Esophagus mucosa (tissue), 1 donor: ENCODE measurements at regions not wholly inside any gene's neighbourhood (a gene's known extent, or its start where the extent isn't known, plus 50 kb on each side); places are given as distances from the start of the nearest gene placed in this dataset.

Source experiments
- ATAC-seq: fragments of 200-7000 bp; cut with Tn5 transposase; one replicate; pipeline ENCODE4 v1.9.1; 2020
- donor health status: DM: yes; HTN: yes; CAD: no.

DNA sequence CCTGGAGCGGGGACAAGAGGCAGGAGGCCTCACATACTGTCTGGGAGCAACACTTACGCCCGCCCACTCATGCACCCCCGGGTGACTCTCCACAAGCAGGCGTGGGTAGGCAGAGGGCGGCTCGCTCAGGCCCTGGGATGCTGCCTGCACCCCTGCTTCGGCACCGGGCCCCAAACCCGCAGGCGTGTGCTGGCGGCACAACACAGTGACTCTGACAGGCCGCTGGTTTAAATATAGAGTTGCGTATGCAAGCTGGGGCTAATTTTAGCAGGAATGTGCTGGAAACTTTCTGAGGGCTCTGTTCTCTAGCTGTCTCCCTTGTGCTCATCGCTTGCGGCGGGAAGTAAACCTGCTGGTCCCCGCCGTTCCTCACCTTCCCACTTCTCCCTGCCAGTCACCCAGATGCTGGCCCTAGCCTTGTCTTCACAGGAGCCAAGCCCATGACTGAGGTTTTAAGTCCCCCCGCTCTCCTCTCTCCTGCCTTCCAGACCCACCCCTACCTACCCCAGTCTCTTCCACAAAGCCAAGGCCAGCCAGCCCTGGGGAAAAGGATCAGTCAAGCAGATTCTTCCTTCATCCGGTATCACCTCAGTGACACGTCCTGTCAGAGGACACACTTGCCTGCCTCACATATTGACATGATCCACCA is 94.5 kb upstream of the FOXP4 start:
- ATAC-seq: no peak

DNA sequence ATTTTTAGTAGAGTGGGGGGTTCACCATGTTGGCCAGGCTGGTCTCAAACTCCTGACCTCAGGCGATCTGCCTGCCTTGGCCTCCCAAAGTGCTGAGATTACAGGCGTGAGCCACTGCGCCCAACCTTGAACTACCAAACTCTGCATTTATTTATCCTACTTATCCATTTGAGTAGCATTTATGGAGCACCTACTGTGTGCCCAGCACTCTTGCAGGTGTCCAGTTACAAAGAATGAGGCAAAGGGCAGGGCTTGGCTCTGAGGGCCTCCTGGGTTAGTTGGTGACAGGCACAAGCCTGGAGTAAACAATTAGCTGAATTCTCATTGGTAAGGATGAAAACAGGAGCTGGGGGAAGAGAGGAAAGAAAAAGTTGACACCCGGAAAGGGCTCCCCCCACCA is 93.4 kb upstream of the FOXP4 start:
- ATAC-seq: no peak

DNA sequence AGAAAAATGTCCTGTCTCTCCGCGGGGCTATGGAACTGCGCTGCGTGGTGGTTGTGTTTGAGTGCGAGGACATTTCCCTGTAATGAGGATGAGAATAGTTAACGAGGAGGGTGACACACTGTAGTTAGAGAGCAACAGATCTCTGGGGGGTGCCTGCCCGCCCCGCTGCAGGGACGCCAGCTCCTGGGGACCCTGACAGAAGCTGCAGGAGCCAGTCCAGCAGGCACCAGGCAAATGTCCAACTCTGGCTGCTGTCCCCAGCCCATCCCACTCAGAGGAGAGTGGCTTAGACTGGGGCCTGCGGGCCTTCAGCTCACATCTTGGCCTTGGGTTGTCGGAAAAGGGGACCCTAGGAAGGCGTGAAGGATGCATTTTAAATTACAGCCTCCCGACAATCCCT is 92.9 kb upstream of the FOXP4 start:
- no peak for ATAC-seq

DNA sequence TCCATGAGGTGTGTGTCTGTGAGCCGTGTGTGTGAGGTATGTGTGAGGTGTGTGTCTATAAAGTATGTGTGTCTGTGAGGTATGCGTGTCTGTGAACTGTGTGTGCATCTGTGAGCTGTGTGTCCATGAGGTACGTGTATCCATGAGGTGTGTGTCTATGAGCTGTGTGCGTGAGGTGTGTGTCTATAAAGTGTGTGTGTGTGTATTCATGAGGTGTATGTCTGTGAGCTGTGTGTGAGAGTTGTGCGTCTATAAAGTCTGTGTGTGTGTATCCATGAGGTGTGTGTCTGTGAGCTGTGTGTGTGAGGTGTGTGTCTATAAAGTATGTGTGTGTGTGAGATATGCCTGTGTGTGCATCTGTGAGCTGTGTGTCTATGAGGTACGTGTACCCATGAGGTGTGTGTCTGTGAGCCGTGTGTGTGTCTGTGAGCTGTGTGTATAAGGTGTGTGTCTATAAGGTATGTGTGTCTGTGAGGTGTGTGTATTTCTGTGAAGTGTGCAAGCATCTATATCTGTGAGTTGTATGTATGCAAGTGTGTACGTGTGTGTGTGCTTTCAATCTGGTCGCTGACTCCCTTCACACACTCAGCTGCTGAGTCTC is 91.9 kb upstream of the FOXP4 start:
- no peak for ATAC-seq

DNA sequence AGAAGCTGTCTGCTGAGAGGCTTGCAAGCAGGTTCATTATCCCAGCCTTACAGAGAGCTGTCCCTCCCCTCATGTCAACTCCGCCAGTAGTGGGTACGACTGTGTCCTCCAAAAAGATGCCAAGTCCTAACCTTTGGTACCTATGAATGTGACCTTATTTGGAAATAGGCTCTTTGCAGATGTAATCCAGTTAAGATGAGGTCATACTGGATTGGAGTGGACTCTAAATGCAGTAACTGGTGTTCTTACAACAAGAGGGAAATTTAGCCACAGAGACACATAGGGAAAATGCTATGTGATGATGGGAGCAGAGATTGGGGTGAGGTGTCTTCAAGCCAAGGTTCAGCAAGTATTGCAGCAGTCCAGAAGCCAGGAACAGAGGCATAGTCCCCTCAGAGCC is 90.8 kb upstream of the FOXP4 start:
- ATAC-seq: no peak

DNA sequence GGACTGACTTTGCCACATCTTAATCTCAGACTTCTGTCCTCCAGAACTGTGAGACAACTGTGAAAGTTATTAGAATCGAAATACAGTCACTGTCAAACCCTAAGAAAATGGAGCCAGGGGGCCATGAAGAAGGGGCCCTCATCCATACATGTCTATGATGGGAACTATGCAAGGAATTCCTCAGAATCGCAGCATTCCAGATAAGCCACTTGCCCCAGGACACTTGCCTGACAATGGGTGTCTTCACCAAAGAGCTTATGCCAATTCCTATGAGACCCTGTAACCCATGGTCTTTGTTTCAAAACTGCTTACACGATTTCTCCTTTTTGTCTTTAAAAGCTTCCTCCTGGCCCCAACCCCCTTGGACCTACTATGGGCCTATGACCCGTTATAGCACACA is 90.4 kb upstream of the FOXP4 start:
- ATAC-seq: no peak

DNA sequence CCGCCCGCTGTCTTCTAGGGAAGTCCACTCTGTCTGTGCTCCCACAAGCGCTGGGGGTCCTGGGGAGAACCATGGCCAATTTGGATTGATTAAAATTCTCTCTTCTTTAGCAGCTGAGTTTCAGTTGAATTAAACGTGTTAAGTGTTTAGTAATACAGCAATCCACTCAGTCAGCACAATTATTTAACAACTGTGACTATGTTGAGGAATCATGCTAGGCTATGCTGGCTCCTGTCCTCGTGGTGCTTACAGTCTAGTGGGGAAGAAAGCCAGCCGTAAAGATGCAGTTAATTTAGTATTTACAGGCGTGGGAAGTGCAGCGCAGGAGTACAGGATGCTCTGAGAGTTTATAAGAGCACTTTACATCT is 88.9 kb upstream of the FOXP4 start:
- ATAC-seq: no peak

DNA sequence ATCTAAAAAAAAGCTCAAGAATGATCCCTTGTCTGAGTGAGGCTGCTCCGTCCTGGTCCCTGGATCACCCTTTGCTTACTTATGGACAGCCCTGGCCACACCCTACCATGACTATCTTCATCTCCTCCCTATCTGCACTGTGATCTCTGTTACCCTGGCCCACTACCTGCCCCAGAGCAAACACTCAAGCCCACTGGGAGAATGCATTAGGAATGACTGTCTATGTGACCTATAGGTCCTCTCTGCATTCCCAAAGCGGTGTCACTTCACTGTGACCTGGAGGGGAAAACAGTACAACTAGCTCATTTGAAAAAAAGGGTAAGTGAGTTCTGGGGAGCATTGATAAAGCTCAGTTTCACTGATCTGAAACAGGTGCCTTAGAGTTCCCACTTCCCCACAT is 86.4 kb upstream of the FOXP4 start:
- no peak for ATAC-seq

DNA sequence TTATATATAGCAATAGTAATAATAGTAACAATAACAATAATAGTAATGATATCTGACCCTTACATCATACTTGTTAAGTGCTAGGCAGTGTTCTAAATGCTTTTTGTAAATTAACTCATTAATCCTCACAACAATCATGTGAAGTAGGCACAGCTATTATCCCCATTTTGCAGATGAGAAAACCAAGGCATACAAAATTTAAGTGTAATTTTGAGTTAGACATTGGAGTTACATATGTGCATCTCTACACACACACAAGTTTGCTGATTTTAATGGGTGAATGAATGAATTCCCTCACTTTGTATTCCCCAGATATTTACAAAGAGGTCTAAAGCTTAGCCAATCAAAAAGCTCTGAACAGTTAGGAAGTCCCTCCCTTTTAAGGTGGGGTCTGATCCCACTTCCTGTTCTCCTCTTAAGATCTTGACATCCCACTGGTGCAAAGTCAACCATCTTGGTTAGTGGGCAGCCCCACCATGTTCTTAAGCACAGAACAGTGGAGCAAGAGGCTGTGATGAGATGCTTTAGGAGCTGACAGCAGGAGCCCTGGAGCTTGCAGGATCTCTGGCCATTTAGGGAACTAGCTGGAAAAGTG is 85.3 kb upstream of the FOXP4 start:
- no peak for ATAC-seq

DNA sequence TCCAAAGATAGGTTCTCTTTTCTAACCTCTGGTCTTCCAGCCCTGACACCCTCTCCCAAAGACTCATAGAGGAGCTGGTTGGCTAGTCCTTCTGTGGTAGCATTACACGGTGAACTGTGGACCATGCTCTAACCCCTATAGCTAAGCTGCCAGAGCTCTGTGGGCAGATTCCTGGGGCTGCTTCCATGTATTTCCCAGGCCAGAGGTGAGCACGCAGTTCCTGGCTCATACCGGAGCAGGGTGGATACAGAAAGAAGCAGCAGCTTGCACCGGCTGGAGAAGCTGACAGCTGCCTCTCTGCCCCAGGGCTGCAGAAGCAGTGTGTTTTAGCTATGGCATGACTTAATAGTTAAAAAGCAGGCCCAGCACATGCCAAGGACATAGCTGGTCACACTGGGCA is 84.1 kb upstream of the FOXP4 start:
- no peak for ATAC-seq

DNA sequence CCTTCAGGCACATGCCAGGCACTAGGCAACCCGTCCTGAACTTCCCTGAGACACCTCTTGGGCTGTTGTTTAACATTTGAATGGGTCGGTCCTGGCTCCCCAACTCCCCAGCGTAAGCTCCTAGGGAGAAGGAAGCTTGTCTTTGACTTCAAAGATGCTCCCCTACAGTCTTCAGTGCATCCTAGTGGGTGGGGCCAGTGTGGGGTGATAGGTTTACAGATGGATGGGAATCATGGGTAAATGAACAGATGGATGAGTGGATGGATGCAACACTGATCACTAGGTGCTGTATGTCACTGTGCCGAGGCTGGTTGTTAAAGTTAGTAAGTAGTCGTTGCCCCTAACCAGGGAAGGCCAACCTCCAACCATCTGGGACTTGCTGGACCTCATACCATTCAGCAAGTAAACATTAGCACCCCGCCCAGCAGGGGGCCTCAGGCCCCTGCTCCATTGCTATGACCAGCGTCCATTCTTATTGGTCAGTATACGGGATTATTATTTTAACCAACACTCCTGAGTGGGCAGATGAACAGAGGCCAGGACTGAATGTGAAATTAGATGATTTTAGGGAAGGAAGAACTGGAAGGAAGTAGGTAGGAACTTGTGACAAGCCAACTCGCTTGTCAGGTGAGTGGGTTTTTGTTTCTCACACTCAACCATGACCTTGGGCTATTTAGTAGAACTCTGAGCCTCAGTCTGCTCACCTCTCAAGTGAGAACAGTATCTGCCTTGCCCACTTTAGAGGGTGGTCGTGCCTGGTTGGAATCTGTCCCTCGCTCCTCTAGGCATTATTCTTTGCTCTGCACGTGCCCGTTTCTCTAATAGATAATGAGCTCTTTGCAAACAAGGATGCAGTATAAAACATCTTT is 82.9 kb upstream of the FOXP4 start:
- peak; percentile 40 for ATAC-seq

DNA sequence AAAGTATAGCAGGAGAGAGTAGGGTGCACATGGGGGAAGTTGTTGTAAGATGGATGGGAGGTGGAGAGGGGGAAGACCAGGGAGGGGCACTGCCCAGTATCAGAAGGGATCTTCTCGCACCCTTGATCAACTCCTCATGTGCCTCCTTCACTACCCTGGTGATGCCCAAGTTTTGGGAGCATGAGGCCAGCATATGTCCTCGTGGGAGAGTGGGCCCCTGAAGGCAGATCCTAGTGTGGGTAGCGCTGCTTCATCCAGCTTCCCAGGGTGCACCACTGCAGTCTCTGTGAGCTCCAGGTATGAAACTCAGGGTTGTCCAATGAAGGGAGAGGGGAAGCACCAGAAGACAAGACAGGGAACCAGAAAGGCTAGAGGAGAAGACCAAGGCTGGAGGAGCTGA is 82.2 kb upstream of the FOXP4 start:
- no peak for ATAC-seq

DNA sequence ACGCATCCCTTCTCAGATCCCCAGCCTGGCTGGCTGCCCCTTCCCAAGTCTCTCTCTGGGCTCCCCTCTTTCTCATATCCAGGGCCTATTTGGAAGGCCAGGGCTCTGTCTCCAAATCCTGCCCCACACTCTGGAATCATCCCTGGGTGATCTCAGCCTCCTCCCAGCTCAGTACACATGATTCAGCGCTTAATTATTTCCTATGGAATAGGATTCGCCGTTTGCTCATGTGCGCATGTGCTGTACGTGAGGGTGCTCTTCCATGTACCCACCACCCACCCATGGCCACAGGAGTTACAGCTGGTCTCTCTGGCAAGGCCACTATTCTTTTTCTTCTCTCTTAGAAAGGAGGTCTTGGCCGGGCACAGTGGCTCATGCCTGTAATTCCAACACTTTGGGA is 81.7 kb upstream of the FOXP4 start:
- ATAC-seq: no peak

DNA sequence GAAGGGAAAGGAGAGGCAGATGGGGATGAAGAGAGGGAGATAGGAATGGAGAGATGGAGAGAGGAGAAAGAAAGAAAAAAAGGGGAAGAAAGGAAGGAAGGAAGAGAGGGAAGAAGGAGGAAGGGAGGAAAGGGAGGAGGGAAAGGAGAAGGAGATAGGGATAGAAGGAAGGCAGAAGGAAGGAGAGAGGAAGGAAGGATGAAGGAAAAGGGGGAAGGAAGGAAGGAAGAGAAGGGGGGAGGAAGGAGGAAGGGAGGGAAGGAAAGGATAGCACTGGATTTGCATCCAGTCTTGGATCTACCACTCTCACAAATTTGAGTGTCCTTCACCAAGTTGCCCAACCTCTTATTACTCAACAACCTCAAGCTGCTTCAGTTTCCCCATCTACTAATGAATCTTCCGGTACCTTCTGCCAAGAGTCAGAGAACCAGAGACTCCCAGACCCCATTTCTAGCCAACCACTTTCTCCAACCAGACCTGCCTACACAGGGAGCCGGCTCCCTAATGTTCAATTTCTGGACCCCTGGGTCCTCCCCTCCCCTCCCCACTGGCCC is 79.7 kb upstream of the FOXP4 start:
- ATAC-seq: no peak

DNA sequence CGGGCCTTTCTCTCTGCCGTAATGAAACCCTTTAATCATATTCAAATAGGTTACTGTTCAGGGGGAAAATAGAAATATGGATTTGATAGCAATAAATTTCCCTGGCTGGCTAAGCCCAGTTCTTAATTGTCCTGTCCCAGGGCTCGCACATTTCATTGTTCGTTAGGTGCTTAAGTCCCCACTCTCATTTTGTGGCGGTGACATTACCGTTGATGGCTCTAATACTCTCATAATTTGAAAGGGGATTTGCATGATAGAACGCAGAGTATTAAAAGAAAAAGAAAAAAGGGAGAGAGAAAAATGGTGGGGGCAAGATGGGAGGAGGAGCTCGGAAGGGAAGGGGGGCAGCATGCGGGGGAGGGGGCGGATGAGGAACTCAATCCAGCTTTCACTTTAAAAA is 79.1 kb upstream of the FOXP4 start:
- no peak for ATAC-seq

DNA sequence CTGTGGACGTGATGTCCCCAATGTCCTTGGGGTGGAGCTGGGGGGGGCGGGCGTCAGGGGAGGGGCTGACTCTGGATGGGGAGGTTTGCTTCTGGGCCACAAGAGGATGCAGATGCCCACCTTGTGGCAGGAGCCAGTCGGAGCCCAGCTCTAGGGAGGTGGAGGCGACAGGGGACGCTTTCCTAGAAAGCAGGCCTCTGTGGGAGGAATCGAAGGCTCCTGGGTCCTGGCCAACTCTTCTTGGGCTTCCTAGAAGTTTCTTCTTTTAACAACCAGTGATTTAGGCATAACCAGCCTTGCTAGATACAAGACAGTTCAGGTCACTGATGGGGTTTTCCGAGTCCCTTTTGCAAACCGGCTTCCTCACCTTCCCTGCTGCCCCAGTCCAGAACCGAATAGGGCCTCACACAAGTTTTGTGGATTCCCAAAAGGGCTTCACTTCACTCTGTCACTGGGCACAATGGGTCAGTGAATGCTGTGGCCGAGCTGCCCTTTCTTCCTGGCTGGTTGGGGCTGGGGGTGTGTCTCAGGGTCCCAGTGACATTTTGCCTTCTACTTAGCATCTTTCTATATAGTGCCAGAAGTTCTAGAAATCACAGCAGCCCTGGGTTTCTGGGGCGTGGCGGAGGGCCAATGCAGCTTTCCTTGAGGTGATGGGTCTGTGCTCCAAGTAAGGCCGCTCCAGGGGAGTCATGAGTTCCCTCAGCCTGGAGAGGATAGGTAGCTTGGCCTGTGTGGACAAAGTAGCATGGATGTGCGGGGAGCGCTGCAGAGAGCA is 78.4 kb upstream of the FOXP4 start:
- ATAC-seq: no peak

DNA sequence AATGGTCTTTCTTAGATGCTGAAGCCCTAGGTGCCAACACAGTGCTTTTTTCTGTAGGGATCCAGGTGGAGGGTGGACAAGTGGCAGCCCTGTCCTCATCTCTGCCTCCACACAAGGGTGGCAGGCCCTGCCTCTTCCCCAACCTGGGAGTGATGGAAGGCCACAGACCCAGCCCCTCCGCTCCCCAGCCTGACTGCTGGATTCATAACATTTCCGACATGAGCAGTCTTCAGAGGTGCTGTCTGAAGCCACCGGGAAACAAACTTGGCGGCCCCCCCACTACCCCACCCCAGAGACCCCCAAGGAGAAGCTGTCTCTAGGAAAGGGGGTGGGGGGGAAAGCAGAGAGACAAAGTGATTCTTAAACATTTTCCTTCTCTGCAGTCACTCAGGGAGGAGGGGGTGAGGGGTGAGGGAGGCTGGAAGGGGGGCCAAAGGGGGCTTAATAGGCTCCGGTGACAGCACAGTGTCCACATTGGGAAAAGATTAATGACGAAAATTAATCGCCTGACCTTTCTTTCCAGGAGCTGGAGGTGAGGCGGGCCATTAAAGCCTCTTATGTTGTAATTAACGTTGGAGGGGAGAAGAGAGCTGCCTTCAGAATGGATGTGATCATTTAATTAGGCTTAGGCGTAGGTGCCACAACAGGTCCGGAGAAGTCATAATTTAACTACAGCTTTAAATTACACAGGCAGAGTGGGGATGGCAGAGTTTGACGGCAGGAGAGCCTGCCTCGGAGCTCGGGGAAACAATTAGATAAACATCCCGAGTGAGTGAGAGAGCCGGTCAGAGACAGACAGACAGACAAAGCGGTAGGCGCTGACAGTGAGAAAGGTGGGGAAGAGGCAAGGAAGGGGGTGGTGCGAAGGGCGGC is 76.8 kb upstream of the FOXP4 start:
- no peak for ATAC-seq

DNA sequence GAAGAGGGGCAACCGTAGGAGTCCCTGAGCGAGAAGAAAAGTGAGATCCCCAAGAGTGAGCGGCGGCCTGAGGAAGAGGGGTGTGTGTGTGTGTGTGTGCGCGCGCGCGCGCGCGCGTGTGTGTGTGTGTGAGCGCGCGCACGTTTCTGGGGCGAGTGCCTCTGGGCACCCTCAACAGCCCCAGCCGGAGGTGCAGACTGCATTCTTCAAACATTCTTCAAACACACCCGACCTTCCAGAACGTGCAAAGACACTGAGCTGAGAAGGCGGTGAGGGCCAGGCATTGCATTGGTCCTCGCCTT is 76.2 kb upstream of the FOXP4 start:
- peak; percentile 48 for ATAC-seq

DNA sequence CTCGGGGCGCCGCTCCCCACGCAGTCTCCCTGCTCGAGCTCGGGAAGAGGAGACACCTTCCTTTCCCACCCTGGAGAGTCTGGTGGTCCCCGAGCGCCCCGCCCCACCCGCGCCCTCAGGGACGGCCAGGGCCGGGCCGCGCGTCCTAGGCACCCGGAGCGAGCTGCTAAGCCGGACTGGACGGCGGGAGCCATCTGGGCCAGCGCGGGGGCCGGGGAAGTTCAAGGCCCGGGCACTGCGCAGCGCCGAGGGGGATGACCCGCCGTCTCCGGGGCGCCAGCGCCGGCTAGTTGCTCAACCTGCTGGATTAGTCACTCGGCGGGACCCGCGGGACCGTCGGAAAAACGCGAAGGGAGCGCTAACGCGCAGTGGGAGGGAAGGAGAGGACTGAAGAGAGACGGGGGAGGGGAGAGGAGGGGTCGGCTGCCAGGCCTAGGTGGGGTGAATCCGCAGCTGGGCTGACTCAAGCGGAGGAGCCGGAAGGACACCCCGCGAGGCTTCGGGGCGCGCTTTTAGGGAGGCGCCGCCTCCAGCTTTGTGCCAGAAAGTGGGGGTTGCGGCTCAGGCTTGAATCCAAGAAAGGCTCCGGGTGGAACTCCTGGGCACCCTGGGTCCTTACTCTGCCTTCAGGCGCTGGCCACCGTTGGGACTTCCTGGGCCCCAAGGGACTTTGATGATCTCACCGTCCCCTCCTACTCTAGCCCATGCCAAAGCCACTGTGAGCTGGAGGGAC is 75.7 kb upstream of the FOXP4 start:
- ATAC-seq: peak; percentile 24

DNA sequence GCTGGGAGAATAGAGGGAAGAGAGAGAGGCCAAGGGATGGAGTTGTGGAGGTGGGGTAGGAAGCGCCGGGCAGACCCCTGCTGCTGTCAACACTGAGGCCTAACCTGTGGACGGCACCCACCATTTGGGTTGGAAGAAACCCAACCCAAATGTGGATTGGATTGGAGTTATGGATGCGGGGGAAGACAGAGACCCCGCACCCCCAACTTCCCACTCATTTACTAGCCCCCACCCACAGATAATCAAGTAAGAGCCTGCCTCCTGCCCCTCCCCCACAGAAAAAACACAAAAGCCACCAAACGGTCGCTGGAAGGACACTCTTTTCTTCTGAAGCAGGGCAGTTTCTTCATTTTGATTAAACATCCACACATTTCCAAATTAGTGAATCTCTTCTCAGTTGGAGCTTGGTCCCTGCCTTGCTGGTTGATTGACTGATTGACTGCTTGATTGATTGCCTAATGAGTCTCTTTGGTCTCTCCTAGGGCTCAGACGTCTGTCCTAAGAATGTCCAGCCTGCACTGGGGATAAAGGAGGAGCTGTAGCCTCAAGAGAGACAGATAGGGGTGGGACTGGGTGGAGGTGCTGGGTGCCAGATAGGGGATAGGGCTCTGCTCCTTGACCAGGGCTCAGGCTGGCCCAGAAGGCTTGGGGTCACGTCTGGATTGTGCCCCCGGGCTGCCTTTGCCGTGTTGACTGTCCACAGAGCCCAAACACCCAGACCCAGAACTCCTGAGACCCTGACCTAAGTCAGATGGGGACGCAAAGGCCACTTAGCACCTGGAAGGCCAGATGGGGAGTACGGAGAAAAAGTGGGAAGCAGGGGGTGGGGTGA is 74.9 kb upstream of the FOXP4 start:
- ATAC-seq: no peak
